ENCODE measurements at regions not wholly inside any gene's neighbourhood (a gene's known extent, or its start where the extent isn't known, plus 50 kb on each side); places are given as distances from the start of the nearest gene placed in this dataset.

- TF ChIP-seq Cebpa-rat (IDR thresholded peaks at IDR 0.05) = no peak
- H3K27ac ChIP-seq = no peak overlapping the region
- H3K27me3 ChIP-seq = no peaks in the 10 kb centered on the region
- H3K4me3 ChIP-seq = no peak overlapping the region
- no peak overlapping the region for H3K4me2 ChIP-seq
- no peaks in the 10 kb centered on the region for H3K36me3 ChIP-seq
- H3K9ac ChIP-seq = no peak overlapping the region
- H4K20me1 ChIP-seq = no peaks in the 10 kb centered on the region
- peaks cover 0 to 11% (median 0%) of the 10 kb centered on the region in 10 experiments; a peak in 1 of 20 replicates for H3K4me1 ChIP-seq
- no peaks in the 10 kb centered on the region for H3K9me3 ChIP-seq (replicated peaks in 1 of 11)
Observed at GRCh38 chr5:5011151-5011550, 129.0 kb upstream of the ADAMTS16 start.

- Histone ChIP-seq H3K4me3 (no peak overlapping the region), H3K27me3 (no peaks in the 10 kb centered on the region), H3K9me3 (replicated peaks in 1 of 11) (no peaks in the 10 kb centered on the region), H3K36me3 (no peaks in the 10 kb centered on the region), H3K4me2 (no peak overlapping the region), H4K20me1 (no peaks in the 10 kb centered on the region), H3K9ac (no peak overlapping the region), H3K4me1 (peaks cover 0 to 5% (median 0%) of the 10 kb centered on the region in 10 experiments; a peak in 2 of 20 replicates), H3K27ac (no peak overlapping the region)
- TF ChIP-seq Cebpa-rat (IDR thresholded peaks at IDR 0.05) = no peak
Observed at GRCh38 chr5:5014586-5015235, 125.4 kb upstream of the ADAMTS16 start.

- no peak for TF ChIP-seq Cebpa-rat (IDR thresholded peaks at IDR 0.05)
- Histone ChIP-seq H3K4me2 (no peak overlapping the region; a peak in 1 of 22 replicates), H3K9ac (no peak overlapping the region)
Observed at GRCh38 chr5:5017827-5018577, 122.1 kb upstream of the ADAMTS16 start.

GRCh38 chr5:5018578-5018970 is 121.6 kb upstream of the ADAMTS16 start:
- H3K27ac ChIP-seq = no peak overlapping the region
- H3K4me2 ChIP-seq = no peak overlapping the region; a peak in 1 of 22 replicates

More at GRCh38 chr5:5017827-5018577, 122.1 kb upstream of the ADAMTS16 start:
- H3K4me1 ChIP-seq = peaks cover 0 to 5% (median 0%) of the 10 kb centered on the region in 10 experiments; a peak in 2 of 20 replicates
- no peaks in the 10 kb centered on the region for H3K9me3 ChIP-seq (replicated peaks in 1 of 11)
- no peak overlapping the region for H3K4me3 ChIP-seq
- no peaks in the 10 kb centered on the region for H4K20me1 ChIP-seq
- no peak overlapping the region for H3K27ac ChIP-seq
- no peaks in the 10 kb centered on the region for H3K36me3 ChIP-seq
- H3K27me3 ChIP-seq = no peaks in the 10 kb centered on the region

GRCh38 chr5:5021436-5021835 is 118.7 kb upstream of the ADAMTS16 start:
- Histone ChIP-seq H3K27ac (no peak overlapping the region), H3K9me3 (replicated peaks in 1 of 11) (peaks cover 0 to 14% (median 10%) of the 10 kb centered on the region in 11 experiments; a peak in 11 of 22 replicates)
- no peak for TF ChIP-seq Cebpa-rat (IDR thresholded peaks at IDR 0.05)

More at GRCh38 chr5:5018578-5018970, 121.6 kb upstream of the ADAMTS16 start:
- H3K27me3 ChIP-seq = no peaks in the 10 kb centered on the region
- H3K9ac ChIP-seq = no peak overlapping the region
- no peaks in the 10 kb centered on the region for H4K20me1 ChIP-seq
- peaks cover 0 to 5% (median 0%) of the 10 kb centered on the region in 10 experiments; a peak in 2 of 20 replicates for H3K4me1 ChIP-seq
- H3K4me3 ChIP-seq = no peak overlapping the region
- no peaks in the 10 kb centered on the region for H3K9me3 ChIP-seq (replicated peaks in 1 of 11)
- no peak for TF ChIP-seq Cebpa-rat (IDR thresholded peaks at IDR 0.05)
- no peaks in the 10 kb centered on the region for H3K36me3 ChIP-seq

GRCh38 chr5:5025098-5025773 is 114.9 kb upstream of the ADAMTS16 start:
- no peak overlapping the region for H3K4me3 ChIP-seq
- H3K4me1 ChIP-seq = peaks cover 0 to 14% (median 5%) of the 10 kb centered on the region in 10 experiments; a peak in 5 of 20 replicates
- H3K27me3 ChIP-seq = no peaks in the 10 kb centered on the region
- no peak for TF ChIP-seq Cebpa-rat (IDR thresholded peaks at IDR 0.05)
- H4K20me1 ChIP-seq = no peaks in the 10 kb centered on the region
- peak overlapping the region in 8 of 11 experiments; percentile 12 to 64 (median 43); a peak in 8 of 22 replicates for H3K27ac ChIP-seq
- peak overlapping the region in 10 of 11 experiments; percentile 2 to 45 (median 21); a peak in 8 of 22 replicates for H3K4me2 ChIP-seq
- H3K36me3 ChIP-seq = no peaks in the 10 kb centered on the region
- no peak overlapping the region for H3K9ac ChIP-seq
- H3K9me3 ChIP-seq (replicated peaks in 1 of 11) = peaks cover 0 to 16% (median 12%) of the 10 kb centered on the region in 11 experiments; a peak in 11 of 22 replicates

More at GRCh38 chr5:5021436-5021835, 118.7 kb upstream of the ADAMTS16 start:
- Histone ChIP-seq H3K4me1 (peaks cover 0 to 16% (median 5%) of the 10 kb centered on the region in 10 experiments; a peak in 5 of 20 replicates), H3K4me2 (no peak overlapping the region), H3K9ac (no peak overlapping the region), H4K20me1 (no peaks in the 10 kb centered on the region), H3K36me3 (no peaks in the 10 kb centered on the region), H3K4me3 (no peak overlapping the region), H3K27me3 (no peaks in the 10 kb centered on the region)

GRCh38 chr5:5025774-5026408 is 114.2 kb upstream of the ADAMTS16 start:
- H4K20me1 ChIP-seq = no peaks in the 10 kb centered on the region
- H3K36me3 ChIP-seq = no peaks in the 10 kb centered on the region
- H3K27me3 ChIP-seq = no peaks in the 10 kb centered on the region
- H3K4me3 ChIP-seq = no peak overlapping the region
- H3K9me3 ChIP-seq (replicated peaks in 1 of 11) = peaks cover 0 to 19% (median 14%) of the 10 kb centered on the region in 11 experiments; a peak in 11 of 22 replicates
- peak overlapping the region in 8 of 11 experiments; percentile 12 to 64 (median 43); a peak in 9 of 22 replicates for H3K27ac ChIP-seq
- peak overlapping the region in 9 of 11 experiments; percentile 2 to 45 (median 24); a peak in 8 of 22 replicates for H3K4me2 ChIP-seq
- no peak overlapping the region for H3K9ac ChIP-seq
- no peak for TF ChIP-seq Cebpa-rat (IDR thresholded peaks at IDR 0.05)
- peaks cover 0 to 14% (median 5%) of the 10 kb centered on the region in 10 experiments; a peak in 5 of 20 replicates for H3K4me1 ChIP-seq

GRCh38 chr5:5026409-5026785 is 113.7 kb upstream of the ADAMTS16 start:
- H3K9ac ChIP-seq = no peak overlapping the region
- H3K4me1 ChIP-seq = peaks cover 0 to 14% (median 5%) of the 10 kb centered on the region in 10 experiments; a peak in 5 of 20 replicates
- H3K4me2 ChIP-seq = peak overlapping the region in 3 of 11 experiments; percentile 24 to 45 (median 42); a peak in 3 of 22 replicates
- H4K20me1 ChIP-seq = no peaks in the 10 kb centered on the region
- TF ChIP-seq Cebpa-rat (IDR thresholded peaks at IDR 0.05) = no peak
- no peak overlapping the region for H3K4me3 ChIP-seq
- peaks cover 0 to 22% (median 14%) of the 10 kb centered on the region in 11 experiments; a peak in 11 of 22 replicates for H3K9me3 ChIP-seq (replicated peaks in 1 of 11)
- peak overlapping the region in 3 of 11 experiments; percentile 9 to 56 (median 41); a peak in 5 of 22 replicates for H3K27ac ChIP-seq
- no peaks in the 10 kb centered on the region for H3K36me3 ChIP-seq
- no peaks in the 10 kb centered on the region for H3K27me3 ChIP-seq

All from BLaER1 treated with 17β-estradiol and CSF1 and Interleukin-3, amounts not matched to agents 10 nM and 100 nM (cell line).